HG03064 (cell line): ENCODE measurements at regions not wholly inside any gene's neighbourhood (a gene's known extent, or its start where the extent isn't known, plus 50 kb on each side); places are given as distances from the start of the nearest gene placed in this dataset.
"Not testable (repeated sequence)": the region's sequence is repeated elsewhere in the genome, so short reads cannot be mapped to it uniquely, and the experiment has no call there.

Experiments
- ATAC-seq: cut with Tn5 transposase; IDR thresholded peaks from one replicate; pipeline ENCODE4 v1.9.1; 2021; ENCODE audit warnings: low read depth; ENCODE audit not compliant: unreplicated experiment

- ATAC-seq, result no peak
These were observed 183.9 kb downstream of the ETNK1 start for GRCh38 chr12:22808860-22809259.

GRCh38 chr12:22810036-22810435 is 185.1 kb downstream of the ETNK1 start:
- no peak for ATAC-seq

- no peak for ATAC-seq
These were observed 187.6 kb downstream of the ETNK1 start for GRCh38 chr12:22812531-22812930.

DNA sequence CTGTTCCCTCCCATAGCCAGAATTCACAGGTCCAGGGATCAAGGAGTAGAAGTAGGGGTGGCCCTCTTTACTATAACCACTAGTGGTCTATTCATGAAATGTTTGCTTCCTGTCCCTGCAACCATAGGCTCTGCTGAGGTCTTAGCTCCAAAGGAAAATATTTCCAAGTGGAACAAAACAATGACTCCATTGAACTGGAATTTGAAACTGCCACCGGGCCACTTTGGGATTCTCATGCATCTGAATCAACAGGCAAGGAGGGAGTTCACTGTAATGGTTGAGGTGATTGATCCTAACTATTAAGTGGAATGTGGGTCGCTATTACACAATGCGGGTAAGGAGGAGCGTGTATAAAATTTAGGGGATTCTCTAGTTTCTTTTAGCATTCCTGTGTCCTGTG is 197.0 kb downstream of the ETNK1 start:
- no peak for ATAC-seq

DNA sequence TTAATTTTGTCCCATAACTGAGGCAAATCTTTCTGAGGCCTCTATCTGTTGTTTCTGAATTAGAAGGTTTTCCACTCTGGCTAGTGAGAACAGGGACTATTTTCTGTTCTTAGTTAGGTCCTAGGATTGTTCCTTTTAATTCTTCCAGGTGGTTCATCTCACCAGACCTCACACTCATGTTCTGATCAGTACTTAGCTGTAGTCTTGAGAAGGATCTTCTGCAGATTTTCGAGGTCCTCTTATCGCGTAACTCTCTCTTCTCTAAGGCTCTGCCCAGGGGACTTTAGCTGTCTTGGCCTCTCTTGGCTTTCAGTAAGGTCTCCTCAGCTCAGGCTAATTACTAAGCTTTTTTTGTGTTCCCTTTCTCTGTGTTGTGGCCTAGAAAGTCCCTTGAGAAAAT is 201.1 kb downstream of the ETNK1 start:
- ATAC-seq, result no peak

DNA sequence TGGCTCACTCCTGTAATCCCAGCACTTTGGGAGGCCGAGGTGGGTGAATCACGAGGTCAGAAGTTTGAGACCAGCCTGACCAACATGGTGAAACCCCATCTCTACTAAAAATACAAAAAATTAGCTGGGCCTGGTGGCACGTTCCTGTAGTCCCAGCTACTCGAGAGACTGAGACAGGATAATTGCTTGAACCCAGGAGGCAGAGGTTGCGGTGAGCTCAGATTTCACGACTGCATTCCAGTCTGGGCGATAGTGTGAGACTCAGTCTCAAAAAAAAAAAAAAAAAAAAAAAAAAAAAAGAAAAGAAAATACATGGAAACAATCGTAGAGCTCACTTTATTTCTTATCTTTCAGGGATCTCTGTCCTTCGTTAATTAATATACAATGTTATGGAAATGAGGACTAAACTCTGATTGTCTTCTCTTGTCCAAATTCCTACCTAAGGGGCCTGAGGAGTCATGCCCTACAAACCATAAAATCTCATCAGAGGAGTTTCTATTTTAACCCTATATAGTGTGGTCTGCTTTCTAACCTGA is 201.5 kb downstream of the ETNK1 start:
- not testable (repeated sequence) for ATAC-seq

DNA sequence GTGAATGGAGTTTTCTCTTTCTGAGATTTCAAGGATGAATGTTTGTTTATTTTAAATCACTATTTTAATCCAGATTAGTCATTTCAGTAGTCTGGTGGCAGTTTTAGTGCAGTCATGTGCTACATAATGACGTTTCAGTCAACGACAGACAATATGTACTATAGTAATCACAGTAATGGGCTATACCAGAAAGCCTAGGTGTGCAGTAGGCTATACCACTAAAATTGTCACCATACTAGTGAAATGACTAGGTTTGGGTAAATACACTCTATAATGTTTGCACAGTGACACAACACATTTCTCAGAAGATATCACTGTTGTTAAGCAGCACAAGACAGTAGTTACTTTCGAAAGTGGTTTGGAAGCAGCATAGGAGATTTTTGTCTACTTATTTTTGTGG is 203.1 kb downstream of the ETNK1 start:
- ATAC-seq, result no peak

DNA sequence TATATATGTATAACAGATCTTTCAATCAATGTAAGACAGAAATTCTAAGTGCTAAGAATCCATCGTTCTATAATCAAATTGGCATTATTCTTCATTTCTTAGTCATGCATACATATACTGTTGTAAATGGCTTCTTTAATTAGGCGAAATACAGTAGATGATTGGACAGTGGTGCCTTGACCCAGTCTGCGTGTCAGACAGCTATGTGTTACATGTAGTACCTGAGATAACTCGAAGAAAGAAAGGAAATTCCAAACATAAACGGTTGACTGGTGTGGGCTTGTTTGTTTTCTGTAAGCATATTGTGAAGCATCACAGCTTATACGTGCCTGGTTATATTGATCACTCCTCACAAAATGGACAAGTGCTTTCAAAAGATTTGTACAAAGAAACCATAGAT is 210.5 kb downstream of the ETNK1 start:
- ATAC-seq, result no peak

- no peak for ATAC-seq
These were observed 225.2 kb downstream of the ETNK1 start for GRCh38 chr12:22850185-22850584.

- ATAC-seq, result no peak
These were observed 226.6 kb downstream of the ETNK1 start for GRCh38 chr12:22851532-22851931.

DNA sequence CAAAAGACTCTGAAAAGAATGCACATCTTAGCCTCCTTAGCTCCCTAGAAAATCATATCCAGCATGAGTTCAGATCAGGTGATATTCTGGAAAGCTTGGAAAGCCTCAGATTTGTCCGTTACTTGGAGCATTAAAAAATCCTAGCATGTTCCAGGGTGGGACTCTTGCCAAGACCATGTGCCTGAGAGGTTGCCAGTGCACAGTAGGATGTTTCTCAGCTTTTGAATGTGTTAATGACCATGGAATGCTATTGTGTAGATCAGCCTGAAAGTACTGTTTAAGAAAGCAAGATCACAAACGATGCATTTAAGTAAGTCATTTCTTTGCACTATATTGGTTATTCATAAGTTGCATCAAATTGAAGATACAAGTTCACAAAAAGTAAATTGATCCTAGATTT is 230.5 kb downstream of the ETNK1 start:
- ATAC-seq, result no peak

- no peak for ATAC-seq
These were observed 231.2 kb downstream of the ETNK1 start for GRCh38 chr12:22856178-22856577.

DNA sequence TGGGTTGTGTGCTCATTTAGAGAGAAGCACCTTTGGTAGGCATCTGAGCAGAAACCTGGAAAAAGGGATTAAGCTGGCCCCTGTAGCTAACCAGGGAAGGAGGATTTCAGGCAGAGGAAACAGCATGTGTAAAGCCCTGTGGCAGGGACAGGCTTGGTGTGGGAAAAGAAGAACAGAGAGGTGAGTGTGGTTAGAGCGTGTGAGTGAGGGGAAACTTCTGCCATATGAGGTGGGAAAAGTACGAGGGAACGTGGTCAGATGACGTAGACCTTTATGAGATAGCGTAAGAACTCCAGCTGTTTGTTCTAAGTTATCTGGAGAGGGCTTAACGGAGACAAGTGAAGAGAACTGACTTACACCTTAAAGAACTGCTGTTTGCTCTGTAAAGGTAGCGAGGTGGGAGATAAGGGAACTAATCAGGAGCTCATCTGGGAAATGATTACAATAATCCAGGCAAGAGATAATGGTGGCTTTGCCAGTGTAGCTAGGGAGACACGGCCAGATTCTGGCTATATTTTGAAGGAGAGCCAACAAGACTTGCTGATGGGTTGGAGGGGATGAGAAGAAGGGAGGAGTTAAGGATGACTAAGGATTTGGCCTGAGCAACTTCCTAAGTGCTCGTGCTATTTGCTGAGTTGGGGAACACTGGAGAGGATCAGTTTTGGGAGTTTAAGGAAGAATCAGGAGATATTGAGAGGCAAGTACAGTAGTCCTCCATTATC is 234.0 kb downstream of the ETNK1 start:
- ATAC-seq, result no peak

DNA sequence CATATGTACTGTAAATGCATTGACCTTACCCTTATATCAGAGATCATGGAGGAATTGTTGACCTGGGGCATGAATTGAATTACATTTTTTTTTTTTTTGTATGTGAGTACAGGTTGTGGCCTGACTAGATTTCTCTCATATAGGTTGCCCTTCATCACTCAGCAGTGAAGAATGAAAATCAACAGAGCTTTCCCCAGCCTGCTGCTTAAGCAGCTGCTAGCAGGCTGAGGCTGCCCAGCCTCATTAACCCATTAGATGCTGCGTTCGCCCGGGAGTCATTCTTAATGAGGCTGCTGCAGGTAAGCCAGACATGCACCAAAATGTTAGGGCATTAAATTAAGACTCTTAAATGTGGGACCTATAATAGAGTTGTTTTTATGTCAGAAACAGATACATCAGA is 236.0 kb downstream of the ETNK1 start:
- no peak for ATAC-seq

DNA sequence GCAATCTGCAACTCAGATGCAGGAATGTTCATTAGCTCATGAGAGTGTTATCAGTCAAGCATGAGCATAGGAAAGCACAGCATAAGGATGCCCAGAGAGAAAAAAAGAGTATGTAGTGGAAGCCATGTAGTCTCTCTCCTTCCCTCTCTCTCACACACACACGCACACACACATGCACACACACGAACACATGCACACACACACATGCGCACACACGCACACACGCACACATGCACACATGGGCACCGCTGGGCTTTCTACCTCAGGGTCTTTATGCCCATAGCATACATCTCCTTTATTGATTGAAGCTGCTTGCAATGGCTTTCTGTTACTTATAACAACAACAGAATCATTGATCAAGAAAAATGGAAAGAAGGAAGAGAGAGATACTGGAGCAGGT is 240.9 kb downstream of the ETNK1 start:
- ATAC-seq, result no peak

DNA sequence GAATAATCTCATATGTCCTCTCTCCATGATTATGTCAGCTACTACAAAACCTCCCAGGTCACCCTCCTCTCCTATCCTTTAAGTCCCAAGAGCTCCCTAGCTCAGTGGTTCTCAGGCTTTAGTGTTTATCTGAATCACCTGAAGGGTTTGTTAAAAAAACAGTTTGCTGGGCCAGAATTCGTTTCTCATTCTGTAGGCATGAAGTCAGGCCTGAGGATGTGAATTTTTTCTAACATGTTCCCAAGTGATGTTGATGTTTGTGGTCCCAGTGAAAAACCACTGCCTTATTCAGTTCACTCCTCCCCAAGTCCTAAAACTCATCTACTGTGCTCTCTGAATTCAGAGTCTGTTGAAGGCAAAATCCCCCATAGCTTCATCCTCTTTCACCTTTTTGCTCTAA is 241.4 kb downstream of the ETNK1 start:
- ATAC-seq, result no peak

DNA sequence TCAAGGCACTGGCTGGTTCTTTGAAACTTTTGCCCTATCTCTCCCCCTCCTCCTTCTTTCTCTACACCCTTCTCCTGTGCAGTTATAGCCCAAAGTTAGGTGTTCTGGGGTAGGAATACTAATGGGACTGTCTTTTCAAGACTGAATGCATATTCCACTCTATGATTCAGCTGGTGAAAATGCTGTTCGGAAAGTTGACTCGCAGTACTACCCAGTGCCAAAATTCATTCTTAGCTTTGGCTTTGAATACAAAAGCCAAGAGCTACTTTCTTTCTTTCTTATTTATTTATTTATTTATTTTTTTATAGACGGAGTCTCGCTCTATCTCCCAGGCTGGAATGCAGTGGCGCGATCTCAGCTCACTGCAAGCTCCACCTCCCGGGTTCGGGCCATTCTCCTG is 249.2 kb downstream of the ETNK1 start:
- ATAC-seq, result no peak

DNA sequence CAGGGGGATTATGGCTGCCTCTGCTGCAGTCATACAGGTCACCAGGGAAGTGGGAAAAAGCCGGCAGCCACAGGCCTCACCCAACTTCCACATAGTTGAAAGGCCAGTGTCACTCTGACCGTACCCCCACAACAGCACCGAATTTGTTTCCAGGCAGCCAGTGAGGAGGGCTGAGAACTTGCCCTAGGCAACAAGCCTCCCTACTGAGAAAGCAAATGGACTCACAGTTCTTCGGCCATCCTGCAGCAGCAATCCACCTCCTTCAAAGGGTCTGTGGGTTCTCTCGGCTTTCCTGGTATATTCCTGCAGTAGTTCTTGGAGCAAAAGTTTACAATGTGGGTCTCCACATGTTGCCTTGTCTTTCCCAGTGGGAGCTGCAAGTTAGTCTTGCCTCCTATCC is 251.3 kb downstream of the ETNK1 start:
- ATAC-seq, result no peak

DNA sequence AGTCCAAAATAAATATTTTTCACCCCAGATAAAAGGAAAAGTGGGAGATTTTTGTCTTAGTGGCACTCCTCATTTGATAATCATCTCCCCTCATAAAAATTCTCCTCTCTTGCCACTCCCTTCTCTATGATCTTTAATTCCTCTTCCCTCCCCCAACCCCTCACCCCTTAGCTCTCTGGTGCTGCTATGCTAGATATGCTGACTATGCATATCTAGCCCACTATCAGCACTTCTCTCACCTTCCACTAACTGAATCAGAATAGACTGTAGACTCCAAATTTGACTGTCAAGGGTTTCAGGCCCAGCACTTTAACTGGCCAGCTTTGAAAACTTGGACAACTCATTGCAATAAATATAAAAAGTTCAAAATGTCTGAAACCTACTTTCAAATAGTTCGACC is 254.2 kb downstream of the ETNK1 start:
- ATAC-seq, result no peak

DNA sequence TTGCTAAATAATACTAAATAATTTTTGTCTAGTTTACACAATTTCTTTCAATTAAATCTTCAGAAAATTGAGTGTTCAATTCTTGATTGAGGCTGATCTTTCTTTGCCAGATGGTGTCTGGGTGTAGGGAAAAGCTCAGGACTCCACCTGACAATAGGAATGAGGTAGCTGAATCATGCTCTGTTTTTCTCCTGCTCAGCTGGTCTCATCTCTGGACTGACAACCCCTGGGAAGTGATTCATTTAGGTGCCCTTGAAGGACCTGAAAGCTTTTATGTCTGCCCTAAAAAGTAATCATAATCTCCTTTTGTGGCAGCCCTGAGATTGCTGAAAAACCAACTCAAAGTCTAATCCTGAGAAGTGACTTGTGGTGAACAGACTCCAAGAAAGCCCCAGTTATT is 255.4 kb downstream of the ETNK1 start:
- no peak for ATAC-seq

- ATAC-seq, result no peak
These were observed 255.8 kb downstream of the ETNK1 start for GRCh38 chr12:22880807-22881206.

GRCh38 chr12:22881878-22882385 is 257.0 kb downstream of the ETNK1 start:
- no peak for ATAC-seq

DNA sequence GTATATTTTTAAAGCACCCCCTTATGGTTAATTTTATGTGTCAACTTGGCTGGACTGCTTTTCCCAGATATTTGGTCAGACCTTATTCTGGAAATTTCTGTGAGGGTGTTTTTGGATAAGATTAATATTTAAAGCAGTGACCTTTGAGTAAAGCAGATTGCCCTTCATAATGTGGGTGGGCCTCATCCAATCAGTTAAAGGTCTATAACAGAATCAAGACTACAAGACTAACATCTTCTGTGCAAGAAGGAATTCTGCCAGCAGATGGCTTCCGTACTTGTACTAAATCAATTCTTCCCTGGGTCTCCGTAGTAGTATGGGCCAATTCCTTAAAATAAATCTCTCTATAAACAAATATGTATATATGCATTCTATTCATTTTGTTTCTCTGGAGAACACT is 257.6 kb downstream of the ETNK1 start:
- ATAC-seq, result no peak
